Suppressor macrophage (primary cell): ENCODE measurements at regions not wholly inside any gene's neighbourhood (a gene's known extent, or its start where the extent isn't known, plus 50 kb on each side); places are given as distances from the start of the nearest gene placed in this dataset.
"Not testable (repeated sequence)": the region's sequence is repeated elsewhere in the genome, so short reads cannot be mapped to it uniquely, and the experiment has no call there.

ENCODE experiments used
- DNase-seq, 4 experiments: peaks; one replicate each; pipeline ENCODE4 v3.0.0-alpha.2; 2020 to 2022

- no peak for DNase-seq
Observed at GRCh38 chr16:8183176-8184099, 406.9 kb downstream of the TMEM114 start.

GRCh38 chr16:8182761-8183160 lies 407.6 kb downstream of the TMEM114 start:
- no peak for DNase-seq

- DNase-seq = no peak
Observed at GRCh38 chr16:8179615-8180014, 410.7 kb downstream of the TMEM114 start.

- no peak for DNase-seq
Observed at GRCh38 chr16:8178271-8178670, 412.0 kb downstream of the TMEM114 start.

GRCh38 chr16:8175411-8175810 lies 414.9 kb downstream of the TMEM114 start:
- no peak for DNase-seq

GRCh38 chr16:8173111-8173644 lies 417.1 kb downstream of the TMEM114 start:
- peak; percentile 75 to 90 (median 85) for DNase-seq

GRCh38 chr16:8172551-8172950 lies 417.8 kb downstream of the TMEM114 start:
- DNase-seq = no peak

GRCh38 chr16:8168016-8168415 lies 422.3 kb downstream of the TMEM114 start:
- DNase-seq = peak; percentile 3 to 37 (median 24)

GRCh38 chr16:8167436-8167835 lies 422.9 kb downstream of the TMEM114 start:
- no peak for DNase-seq

GRCh38 chr16:8158051-8158450 lies 432.3 kb downstream of the TMEM114 start:
- DNase-seq = no peak

- DNase-seq = no peak
Observed at GRCh38 chr16:8155275-8155674, 435.0 kb downstream of the TMEM114 start.

GRCh38 chr16:8146256-8147012 lies 443.9 kb downstream of the TMEM114 start:
- no peak for DNase-seq

GRCh38 chr16:8138666-8139065 lies 451.6 kb downstream of the TMEM114 start:
- DNase-seq = no peak

- DNase-seq = no peak
Observed at GRCh38 chr16:8137606-8138005, 452.7 kb downstream of the TMEM114 start.

- DNase-seq = no peak
Observed at GRCh38 chr16:8130197-8130596, 460.1 kb downstream of the TMEM114 start.

- DNase-seq = no peak
Observed at GRCh38 chr16:8127070-8127469, 463.2 kb downstream of the TMEM114 start.

GRCh38 chr16:8126313-8126712 lies 464.0 kb downstream of the TMEM114 start:
- no peak for DNase-seq

GRCh38 chr16:8120001-8120400 lies 470.3 kb downstream of the TMEM114 start:
- no peak for DNase-seq

- no peak for DNase-seq
Observed at GRCh38 chr16:8115814-8116213, 474.5 kb downstream of the TMEM114 start.

GRCh38 chr16:8114941-8115340 lies 475.4 kb downstream of the TMEM114 start:
- DNase-seq = not testable (repeated sequence)

GRCh38 chr16:8113843-8114242 lies 476.5 kb downstream of the TMEM114 start:
- no peak for DNase-seq

- DNase-seq = no peak
Observed at GRCh38 chr16:8110572-8111514, 479.5 kb downstream of the TMEM114 start.
